HG03558 (cell line): ENCODE measurements at regions not wholly inside any gene's neighbourhood (a gene's known extent, or its start where the extent isn't known, plus 50 kb on each side); places are given as distances from the start of the nearest gene placed in this dataset.

Experiments
- ATAC-seq: cut with Tn5 transposase; IDR thresholded peaks from one replicate; pipeline ENCODE4 v1.9.1; 2021; ENCODE audit warnings: moderate number of reproducible peaks; ENCODE audit not compliant: unreplicated experiment; ENCODE audit errors: extremely low read depth

DNA sequence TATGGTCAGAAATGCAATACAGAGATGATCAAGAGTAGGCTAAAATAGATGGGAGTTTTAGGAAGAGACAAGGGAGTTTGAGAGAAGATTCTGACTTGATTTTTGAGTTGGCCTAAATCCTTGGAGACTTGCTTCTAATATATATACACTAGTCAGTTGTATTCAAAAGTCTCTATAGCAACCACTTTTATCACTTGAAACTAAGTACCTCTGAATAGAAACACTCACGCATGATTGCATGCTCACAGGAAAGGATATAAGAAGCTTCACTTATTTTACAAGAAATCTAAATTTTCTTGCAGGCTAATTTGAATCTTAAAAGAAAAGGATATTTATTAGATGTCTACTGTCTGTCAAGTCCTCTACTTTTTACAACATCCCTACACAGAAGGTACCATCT lies 316.8 kb downstream of the SNAPC1 start:
- peak; percentile 41 for ATAC-seq

DNA sequence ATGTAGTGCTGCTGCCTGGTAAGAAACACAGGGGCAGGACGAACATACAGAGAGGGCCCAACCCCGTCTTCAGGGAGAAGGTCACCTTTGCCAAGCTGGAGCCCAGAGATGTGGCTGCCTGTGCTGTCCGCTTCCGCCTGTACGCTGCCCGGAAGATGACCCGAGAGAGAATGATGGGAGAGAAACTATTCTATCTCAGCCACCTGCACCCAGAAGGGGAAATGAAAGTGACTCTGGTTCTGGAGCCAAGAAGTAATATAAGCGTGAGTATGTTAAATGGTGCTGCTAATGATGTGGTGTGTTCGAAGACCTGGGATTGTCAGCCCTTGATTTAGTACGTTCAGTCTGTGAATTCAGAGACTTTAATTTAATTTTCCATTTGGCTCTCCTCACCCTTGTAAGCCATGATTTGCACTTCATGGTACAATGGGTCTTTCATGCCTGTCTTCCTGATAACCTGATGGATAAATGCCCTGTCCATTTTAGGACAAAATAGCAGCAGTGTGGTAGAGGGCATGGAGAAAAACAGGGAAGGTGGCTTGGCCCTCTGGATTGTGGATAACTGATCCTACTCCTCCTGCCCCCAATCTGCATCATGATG lies 318.9 kb downstream of the SNAPC1 start:
- ATAC-seq: peak; percentile 86

DNA sequence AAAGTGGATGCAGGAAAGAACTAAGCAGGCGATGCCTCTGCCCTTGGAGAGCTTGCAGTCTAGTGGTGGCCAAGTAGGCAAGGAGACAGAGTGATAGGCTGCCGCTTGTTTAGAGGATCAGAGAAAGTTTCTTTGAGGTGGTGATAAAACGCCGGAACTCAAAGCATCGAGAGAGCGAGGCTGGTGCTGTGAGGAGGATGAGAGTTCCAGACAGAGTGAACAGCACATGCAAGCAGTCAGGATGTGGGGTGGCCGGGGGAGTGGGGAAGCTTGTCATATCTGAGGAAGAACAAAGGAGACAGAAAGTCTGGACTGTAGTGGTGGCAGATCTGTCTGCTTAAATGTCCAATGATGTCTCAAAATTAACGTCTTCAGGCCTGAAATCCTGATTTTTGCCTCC lies 319.7 kb downstream of the SNAPC1 start:
- ATAC-seq: no peak

DNA sequence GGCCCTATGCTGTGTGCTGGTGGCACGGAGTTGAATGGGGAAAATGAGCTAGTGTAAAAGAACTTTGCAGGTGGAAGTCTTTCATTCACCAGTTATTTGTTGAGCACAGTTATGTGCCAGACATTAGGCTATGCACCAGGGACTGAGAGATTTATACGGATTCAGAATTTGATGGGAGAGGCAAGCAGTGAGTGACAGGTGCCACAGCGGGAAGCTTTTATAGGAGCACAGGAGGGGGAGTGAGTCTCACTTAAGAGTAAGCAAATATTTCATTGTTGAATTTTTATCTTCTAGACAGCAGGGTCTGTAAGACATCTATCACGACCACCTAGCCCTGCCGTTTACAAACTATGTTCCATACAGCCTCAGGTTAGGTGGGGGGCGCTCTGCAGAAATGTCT lies 320.6 kb downstream of the SNAPC1 start:
- no peak for ATAC-seq

DNA sequence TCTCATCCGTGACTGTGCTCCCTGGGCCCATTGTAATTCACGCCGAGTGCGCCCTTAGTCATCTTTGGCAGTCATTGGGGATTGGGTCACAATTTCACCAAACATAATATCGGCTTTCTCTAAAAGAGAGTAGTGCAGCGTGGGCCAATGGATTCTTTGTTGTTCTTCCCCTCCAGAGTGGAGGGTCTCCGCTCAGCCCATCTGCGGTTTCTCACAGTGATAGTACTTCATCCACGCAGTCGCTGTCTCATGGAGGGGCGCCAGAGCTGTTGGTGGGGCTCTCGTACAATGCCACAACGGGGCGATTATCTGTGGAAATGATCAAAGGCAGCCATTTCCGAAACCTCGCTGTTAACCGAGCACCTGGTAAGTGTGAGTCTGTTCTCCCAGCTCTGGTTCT lies 321.8 kb downstream of the SNAPC1 start:
- no peak for ATAC-seq

DNA sequence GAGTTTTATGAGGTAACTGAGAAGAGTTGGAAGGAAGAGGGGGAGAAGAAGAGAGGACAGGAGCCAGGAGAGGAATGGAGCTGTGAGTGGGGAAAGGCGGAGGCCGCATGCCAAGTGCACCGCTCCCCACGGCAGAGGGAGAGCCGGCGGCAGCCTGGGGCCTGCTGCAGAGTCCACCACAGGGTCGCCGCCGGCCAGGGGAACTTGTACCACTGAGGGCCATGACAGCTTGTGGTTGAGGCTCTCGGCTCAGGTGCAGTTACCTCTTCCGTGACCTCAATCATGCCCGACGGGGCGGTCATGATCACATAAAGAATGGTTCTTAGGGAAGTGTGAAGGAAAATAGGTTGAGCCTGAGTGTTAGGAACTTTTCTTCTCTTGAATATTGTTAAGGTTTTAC lies 325.0 kb downstream of the SNAPC1 start:
- no peak for ATAC-seq

DNA sequence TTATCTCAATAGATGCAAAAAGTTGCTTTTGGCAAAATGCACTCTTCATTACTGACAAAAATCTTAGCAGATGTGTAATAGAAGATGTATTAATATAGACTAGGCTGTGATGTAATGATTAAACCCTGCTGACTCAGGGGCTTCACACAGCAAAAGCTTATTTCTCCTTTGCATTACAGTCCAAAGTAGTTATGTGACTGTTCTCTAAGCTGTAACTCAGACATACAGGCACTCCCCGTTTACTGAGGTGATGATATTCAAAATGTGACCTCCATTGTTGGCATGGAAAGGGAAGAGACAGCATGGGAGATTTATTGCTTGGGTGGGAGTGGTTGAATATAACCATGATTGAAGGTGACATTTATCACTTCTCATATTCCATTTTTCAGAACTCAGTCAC lies 331.5 kb downstream of the SNAPC1 start:
- ATAC-seq: no peak

DNA sequence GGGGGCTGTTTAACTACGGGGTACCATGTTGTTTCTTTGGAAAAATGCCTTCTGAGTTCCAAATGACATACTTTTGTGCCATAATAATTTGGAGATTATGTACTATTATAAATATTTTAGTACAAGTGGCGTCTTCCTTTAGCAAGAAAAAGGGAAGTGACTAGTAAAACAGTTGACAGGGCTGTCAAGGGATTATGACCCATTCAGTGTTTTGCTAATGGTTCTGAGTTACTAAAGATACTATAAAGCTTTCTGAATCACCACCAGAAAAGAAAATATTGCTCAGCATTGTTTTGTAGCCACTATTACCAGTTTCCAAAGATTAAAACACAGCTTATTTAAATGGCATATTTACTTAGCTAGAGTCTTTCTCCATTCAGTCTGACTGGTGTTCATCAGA lies 334.9 kb downstream of the SNAPC1 start:
- ATAC-seq: no peak

DNA sequence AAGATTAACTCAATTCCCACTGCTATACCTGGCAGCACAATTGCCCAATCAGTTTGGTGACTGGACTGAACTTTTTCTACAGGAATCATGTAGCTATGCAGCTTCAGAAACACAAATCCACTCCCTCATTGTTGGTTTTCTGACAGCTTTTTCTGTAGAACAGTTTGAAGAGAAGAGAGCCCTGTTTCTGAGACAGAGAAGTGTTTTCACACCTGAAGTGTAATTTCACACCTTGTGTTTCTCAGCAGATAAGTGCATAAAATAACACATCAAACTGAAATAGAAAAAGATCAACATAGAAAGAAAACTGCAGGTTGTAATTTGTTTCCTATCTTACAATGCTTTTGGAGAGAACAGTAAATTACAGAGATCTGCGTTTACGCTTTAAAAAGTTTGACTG lies 335.6 kb downstream of the SNAPC1 start:
- no peak for ATAC-seq

DNA sequence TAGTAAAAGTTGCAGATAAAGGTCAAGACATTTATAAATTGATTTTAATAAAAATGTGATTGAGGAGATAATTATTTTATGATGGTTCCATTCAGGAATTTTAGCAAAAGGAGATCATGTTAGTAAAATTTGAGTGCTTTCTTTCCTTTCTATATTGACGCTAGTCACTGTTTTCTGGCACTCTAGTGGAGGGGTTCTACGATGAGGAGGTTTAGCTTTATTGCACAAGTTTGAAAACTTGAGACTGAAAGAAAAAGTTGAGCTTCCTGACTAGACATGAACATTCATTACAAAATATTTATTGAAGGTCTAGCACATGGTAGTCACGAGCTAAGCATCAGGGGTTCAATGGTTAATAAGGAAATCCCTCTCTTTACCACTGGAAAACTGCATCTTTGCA lies 336.1 kb downstream of the SNAPC1 start:
- ATAC-seq: no peak

DNA sequence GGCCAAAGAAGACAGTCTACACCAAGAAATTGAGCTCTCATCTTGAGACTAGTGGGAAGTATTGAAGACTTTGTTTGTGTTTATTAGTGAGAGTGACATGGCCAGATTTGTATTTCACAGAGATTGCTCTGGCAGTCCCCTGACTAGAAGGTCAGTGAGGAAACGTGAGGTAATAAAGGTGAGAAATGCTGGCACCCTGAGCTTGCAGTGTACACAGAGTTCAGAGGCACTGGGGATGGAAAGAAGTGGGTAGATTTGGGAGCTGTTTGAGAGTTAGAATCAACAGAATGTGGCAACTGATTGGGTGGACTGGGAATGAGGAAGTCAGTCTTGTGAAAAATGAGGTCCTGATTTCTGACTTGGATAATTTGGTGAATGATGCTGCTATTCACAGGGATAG lies 336.9 kb downstream of the SNAPC1 start:
- ATAC-seq: no peak

DNA sequence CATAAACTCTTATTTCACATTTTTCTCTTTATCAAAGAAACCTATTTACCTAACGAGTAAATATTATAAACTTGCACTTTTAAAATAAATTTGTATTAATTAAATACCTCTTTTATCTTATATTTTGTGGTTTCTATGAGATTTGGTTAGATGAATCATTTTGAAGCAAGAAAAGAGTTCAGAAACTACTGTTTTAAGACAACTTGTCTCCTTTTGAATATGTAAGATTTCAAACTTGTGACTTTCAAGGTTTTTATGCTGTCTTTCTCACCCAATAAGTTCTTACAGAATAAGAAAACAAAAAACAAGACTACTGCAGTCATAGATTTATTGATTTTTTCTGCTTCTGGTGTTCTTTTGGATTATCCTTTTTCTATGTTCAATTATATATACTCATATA lies 339.0 kb downstream of the SNAPC1 start:
- ATAC-seq: no peak

DNA sequence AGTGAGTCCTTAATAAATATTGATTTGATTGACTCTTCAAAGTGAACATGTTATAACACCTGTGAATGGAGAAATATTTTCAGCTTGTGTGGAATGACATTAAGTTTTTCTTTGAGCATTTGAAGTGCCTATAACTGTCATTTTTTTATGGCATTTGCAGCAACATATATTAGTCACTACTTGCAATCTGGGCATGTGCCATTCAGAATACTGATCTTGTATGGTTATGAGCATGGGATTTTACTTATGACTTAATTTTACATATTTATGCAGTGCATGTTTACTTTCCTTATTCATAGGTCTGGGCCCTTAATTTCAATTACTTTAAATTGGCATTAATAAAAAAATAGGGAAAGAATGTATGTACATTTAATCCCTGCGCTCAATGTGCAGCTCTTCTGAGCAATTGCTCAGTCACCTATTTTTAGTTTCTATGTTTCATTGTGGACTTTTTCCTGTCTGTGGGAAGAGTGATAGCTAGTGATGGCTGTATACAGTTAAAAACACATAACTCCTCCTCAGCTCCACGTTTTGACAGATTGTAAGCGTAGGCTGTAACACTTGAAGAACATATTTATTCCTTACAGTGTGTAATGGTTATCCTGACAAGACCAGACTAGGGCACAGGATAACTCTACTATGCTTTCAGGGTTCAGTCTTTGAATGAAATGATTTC lies 339.6 kb downstream of the SNAPC1 start:
- no peak for ATAC-seq

DNA sequence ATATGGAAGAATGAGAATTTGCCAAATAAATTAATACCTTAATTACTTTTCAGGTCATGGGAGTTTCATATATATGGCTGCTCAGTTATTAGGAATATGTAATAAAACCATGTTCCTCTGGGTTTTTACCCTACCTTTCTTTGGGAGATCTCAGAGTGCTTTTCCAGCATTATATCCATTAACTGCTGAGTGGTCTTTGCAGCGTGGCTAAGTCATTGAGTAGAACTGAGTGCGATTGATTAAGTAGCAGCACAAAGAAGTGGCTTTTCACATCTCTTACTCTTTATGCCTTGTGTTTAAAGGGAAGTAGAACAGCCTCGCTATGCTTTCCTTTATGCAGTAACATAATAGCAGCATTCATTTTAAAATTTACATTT lies 340.1 kb downstream of the SNAPC1 start:
- ATAC-seq: no peak

DNA sequence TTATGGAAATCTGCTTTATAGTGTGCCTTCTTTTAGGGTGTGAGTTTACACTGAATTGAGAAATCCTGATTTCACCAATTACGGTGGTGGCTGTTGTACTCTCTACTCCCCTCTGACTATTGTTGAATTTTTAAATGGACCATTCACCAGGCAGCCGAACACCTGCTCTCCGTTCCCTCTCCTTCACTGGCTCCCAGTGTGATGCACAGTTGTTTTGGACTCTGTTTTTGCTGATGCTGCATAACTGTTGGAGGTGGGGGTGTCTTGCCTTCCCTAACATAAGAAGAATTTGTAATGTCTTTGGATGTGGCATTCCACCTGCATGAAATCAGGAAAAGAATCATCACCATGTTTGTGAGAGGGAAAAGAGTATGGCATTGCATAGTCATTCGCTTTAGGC lies 341.2 kb downstream of the SNAPC1 start:
- ATAC-seq: no peak

DNA sequence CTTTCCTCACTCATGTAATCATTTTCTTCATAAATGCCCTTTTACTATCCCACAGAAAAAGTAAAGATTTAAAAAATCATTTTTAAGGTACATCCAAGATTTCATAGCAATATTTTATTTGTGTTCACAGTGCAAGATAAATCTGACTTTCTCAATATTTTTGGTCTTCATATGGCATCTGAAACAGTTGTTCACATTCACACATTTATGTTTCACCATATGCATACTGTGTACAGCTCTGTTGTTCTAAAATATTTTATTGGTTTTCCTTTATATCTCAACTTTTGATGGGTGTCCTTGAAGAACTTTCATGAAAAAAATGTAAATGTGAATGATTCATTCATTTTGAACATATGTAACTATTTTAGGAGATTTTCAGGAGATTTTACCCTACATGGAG lies 348.7 kb downstream of the SNAPC1 start:
- no peak for ATAC-seq

DNA sequence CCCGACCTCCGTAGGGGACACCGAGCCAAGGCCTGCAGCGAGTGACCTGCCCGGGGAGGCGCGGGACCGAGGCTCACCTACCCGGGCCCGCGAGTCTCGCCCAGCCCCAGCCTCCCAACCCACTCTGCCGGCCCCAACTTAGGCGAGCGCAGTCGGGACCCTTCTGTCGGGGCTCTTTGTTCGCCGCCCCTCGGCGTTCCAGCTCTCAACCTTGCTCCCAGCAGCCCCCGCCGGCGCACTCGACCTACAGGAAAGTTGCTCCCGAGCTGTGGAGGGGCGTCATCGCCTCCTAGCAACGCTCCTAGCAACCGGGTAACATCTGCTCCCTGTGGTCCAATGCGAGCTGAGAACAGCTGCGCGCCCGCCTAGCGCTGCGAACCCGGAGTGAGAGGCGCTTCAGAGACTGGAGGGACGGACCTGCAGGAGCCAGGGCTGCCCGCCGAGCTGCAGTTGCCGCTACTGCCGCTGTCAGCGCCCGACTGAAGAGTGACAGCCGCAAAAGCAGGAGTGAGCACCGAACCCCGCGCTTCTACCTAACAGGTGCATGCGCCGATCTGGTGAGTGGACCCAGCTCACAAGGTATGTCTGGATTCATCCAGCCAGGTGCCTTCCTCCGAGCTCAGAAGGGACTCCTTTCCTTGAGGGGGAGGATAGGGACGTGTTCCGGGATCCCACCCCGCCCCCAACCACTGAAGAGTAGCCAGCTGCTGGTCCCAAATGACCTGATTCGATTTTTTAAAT lies 355.0 kb downstream of the SNAPC1 start:
- peak; percentile 70 for ATAC-seq

DNA sequence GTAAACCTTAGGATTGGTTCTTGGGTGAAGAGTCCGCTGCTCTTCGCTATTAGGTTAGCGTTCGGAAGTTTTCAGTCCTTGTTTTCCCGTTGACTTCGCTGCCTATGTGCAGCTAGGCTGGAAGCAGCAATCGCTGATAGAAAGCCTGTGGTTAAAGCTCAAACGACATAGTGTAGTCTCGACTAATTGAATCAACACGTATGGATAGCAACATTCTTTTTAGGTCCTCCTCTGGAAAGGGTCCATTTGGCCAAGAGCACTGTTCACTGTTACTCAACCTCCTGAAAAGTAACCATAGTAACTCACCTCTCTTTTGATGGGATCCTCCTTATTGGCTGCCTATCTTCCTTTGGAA lies 355.5 kb downstream of the SNAPC1 start:
- ATAC-seq: no peak

DNA sequence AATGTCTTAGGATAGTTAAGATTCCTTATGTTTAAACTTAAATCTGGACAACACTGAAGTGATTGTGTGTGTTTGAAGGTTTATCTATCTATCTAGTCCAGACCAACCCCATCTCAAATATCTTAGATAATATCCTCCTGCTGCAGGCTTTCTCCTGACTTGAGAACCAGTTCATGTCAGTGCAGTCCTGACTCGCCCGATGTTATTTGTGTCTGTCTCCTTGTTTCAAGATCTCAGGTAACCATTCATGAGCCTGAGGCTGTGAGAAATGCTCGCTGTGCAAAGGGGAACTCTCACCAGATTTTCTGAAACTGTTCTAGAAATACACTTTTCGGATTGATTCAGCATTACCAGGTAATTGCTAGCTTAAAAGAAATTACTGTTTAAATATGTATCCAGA lies 356.2 kb downstream of the SNAPC1 start:
- ATAC-seq: no peak

DNA sequence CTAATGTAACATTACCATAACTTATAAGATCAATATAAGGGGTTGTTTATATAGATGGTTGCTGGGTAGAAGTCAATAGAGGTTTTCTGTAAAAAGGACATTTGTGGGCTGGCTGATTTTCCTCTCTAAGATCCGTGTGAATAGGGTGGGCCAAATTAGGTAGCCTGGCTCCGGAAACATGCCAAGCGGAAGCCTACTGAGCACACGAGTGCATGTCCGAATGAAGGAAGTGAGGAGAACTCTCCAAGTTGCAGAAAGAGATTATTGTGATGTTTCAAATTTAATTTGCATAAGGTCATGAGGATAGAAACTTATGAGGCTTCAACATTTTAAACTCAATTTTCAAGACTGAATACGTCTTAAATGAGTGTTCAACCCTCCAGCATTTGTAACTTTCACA lies 356.7 kb downstream of the SNAPC1 start:
- no peak for ATAC-seq

DNA sequence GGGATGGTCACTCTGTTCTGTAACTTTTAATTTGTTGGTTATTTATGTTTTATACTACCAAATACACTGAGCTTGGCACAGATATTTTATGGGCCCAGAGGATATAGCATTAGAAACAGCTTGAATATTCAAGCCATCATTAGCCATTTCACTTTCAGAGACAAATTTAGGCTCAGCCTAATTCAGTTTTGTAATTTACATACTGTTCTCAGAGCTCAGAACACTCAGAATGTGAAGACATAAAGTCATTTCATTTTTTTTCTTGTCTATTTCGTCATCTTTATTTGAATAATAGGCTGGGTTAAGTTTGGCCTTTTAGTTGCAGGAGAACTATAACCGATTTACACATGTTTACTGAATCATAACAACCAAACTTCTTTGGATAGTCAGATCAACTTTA lies 361.7 kb downstream of the SNAPC1 start:
- ATAC-seq: no peak

DNA sequence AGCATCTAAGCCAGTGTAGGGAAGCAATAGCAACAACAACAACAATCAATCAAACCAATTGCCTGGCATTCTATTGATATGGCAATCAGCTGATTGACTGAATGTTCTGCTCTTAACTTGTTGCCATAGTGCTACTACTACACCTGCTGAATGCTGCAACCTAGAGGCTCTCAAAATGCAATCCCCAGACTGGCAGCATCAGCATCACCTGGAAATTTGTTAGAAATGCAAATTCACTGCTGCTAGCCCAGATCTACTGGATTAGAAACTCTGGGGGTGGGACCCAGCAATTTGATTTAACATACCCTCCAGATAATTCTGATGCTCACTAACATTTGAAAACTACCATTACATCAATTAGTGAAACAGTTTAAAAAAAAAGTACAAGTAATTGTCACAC lies 363.6 kb downstream of the SNAPC1 start:
- ATAC-seq: no peak
